HL-60 (cell line): ENCODE measurements at regions not wholly inside any gene's neighbourhood (a gene's known extent, or its start where the extent isn't known, plus 50 kb on each side); places are given as distances from the start of the nearest gene placed in this dataset.

ENCODE experiments used
- GABPA ChIP-seq: IDR thresholded peaks from 2 replicates; pipeline ENCODE4 v1.6.1; 2012; ENCODE audit warnings: low read depth
- POLR2AphosphoS5 ChIP-seq: IDR thresholded peaks from 2 replicates; pipeline ENCODE4 v1.6.1; 2012; ENCODE audit warnings: low read depth
- SPI1 ChIP-seq: IDR thresholded peaks from 2 replicates; pipeline ENCODE4 v1.6.1; 2012; ENCODE audit warnings: low read depth, mild to moderate bottlenecking, borderline replicate concordance
- TF ChIP-seq, protein P1 (sequence below): IDR thresholded peaks from one replicate; pipeline ENCODE4 v1.5.1; 2011; ENCODE audit warnings: low read length, control low read depth, inconsistent platforms; ENCODE audit not compliant: insufficient read depth
- TF ChIP-seq, protein P2 (sequence below): IDR thresholded peaks from 2 replicates; pipeline ENCODE4 v1.6.1; 2012; ENCODE audit warnings: low read depth; ENCODE audit not compliant: insufficient replicate concordance

GRCh38 chr1:187051618-187052232 lies 223.0 kb downstream of the PLA2G4A start:
- TF ChIP-seq, protein P1, sequence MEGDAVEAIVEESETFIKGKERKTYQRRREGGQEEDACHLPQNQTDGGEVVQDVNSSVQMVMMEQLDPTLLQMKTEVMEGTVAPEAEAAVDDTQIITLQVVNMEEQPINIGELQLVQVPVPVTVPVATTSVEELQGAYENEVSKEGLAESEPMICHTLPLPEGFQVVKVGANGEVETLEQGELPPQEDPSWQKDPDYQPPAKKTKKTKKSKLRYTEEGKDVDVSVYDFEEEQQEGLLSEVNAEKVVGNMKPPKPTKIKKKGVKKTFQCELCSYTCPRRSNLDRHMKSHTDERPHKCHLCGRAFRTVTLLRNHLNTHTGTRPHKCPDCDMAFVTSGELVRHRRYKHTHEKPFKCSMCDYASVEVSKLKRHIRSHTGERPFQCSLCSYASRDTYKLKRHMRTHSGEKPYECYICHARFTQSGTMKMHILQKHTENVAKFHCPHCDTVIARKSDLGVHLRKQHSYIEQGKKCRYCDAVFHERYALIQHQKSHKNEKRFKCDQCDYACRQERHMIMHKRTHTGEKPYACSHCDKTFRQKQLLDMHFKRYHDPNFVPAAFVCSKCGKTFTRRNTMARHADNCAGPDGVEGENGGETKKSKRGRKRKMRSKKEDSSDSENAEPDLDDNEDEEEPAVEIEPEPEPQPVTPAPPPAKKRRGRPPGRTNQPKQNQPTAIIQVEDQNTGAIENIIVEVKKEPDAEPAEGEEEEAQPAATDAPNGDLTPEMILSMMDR, result peak; percentile 4
- TF ChIP-seq GABPA, result no peak
- TF ChIP-seq POLR2AphosphoS5, result no peak
- TF ChIP-seq, protein P2, sequence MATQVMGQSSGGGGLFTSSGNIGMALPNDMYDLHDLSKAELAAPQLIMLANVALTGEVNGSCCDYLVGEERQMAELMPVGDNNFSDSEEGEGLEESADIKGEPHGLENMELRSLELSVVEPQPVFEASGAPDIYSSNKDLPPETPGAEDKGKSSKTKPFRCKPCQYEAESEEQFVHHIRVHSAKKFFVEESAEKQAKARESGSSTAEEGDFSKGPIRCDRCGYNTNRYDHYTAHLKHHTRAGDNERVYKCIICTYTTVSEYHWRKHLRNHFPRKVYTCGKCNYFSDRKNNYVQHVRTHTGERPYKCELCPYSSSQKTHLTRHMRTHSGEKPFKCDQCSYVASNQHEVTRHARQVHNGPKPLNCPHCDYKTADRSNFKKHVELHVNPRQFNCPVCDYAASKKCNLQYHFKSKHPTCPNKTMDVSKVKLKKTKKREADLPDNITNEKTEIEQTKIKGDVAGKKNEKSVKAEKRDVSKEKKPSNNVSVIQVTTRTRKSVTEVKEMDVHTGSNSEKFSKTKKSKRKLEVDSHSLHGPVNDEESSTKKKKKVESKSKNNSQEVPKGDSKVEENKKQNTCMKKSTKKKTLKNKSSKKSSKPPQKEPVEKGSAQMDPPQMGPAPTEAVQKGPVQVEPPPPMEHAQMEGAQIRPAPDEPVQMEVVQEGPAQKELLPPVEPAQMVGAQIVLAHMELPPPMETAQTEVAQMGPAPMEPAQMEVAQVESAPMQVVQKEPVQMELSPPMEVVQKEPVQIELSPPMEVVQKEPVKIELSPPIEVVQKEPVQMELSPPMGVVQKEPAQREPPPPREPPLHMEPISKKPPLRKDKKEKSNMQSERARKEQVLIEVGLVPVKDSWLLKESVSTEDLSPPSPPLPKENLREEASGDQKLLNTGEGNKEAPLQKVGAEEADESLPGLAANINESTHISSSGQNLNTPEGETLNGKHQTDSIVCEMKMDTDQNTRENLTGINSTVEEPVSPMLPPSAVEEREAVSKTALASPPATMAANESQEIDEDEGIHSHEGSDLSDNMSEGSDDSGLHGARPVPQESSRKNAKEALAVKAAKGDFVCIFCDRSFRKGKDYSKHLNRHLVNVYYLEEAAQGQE, result no peak
- no peak for TF ChIP-seq SPI1
